ENCODE measurements at regions not wholly inside any gene's neighbourhood (a gene's known extent, or its start where the extent isn't known, plus 50 kb on each side); places are given as distances from the start of the nearest gene placed in this dataset.

- Histone ChIP-seq H3K4me3 (ENCODE audit: low read depth, low read length) (no peak overlapping the region), H3K36me3 (ENCODE audit: control insufficient read depth in 2 of 2, insufficient read depth in 1 of 2, low read length in 2 of 2) (no peaks in the 10 kb centered on the region), H3K4me1 (ENCODE audit: control insufficient read depth, insufficient read depth, low read length) (no peaks in the 10 kb centered on the region), H3K27ac (ENCODE audit: extremely low read depth, low read depth, low read length) (no peak overlapping the region), H3K9me3 (ENCODE audit: control insufficient read depth, insufficient read depth, low read depth, low read length) (no peaks in the 10 kb centered on the region)
- ChIA-PET CTCF (interaction anchor here (1.2 kb wide), 1 partner anchor 892 kb away, joined by 4 read pairs; no protein-coding TSS in a partner anchor), POLR2A (no interaction called here)
- TF ChIP-seq HOXA7 (CRISPR knock-in tag; IDR thresholded peaks at IDR 0.05; ENCODE audit: borderline replicate concordance), result no peak
- TF ChIP-seq, protein P1, sequence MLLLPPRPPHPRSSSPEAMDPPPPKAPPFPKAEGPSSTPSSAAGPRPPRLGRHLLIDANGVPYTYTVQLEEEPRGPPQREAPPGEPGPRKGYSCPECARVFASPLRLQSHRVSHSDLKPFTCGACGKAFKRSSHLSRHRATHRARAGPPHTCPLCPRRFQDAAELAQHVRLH (tag by site-specific recombination; IDR thresholded peaks at IDR 0.05), result no peak
- TF ChIP-seq ZNF362 (tag by site-specific recombination; IDR thresholded peaks at IDR 0.05), result no peak
- no peak for TF ChIP-seq ZNF513 (tag by site-specific recombination; IDR thresholded peaks at IDR 0.05)
- no peak for TF ChIP-seq ZSCAN23 (tag by site-specific recombination; IDR thresholded peaks at IDR 0.05)
- TF ChIP-seq, protein P2, sequence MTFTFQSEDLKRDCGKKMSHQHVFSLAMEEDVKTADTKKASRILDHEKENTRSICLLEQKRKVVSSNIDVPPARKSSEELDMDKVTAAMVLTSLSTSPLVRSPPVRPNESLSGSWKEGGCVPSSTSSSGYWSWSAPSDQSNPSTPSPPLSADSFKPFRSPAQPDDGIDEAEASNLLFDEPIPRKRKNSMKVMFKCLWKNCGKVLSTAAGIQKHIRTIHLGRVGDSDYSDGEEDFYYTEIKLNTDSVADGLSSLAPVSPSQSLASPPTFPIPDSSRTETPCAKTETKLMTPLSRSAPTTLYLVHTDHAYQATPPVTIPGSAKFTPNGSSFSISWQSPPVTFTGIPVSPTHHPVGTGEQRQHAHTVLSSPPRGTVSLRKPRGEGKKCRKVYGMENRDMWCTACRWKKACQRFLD (tag by site-specific recombination; IDR thresholded peaks at IDR 0.05), result no peak
- no peak for TF ChIP-seq ZNF140 (tag by site-specific recombination; IDR thresholded peaks at IDR 0.05)
- TF ChIP-seq ZNF398 (tag by site-specific recombination; IDR thresholded peaks at IDR 0.05), result no peak
These were observed 511.5 kb downstream of the NYAP2 start for GRCh38 chr2:225911019-225911418.

DNA sequence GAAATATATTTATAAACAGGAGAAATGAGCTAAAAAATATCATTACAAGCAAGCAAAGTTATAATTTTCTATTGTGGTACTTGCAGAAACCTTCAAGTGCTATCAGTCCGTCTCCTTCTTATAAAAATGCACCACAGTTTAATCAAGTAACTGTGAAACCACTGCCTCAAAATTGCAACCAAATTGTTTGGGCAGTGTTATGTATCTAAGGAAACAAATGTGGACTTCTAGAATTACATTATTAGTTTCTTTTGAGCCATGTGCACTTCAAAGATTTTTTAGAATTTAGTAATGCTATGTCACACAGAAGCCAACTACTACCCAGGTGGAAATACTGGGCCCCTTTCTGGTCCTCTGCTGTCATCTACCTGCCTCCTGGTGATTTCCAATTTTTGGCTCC lies 495.6 kb downstream of the NYAP2 start:
- CTCF ChIA-PET, result interaction anchor here (1.4 to 1.8 kb wide), 2 partner anchors 11 to 908 kb away, joined by 4 to 7 read pairs; no protein-coding TSS in a partner anchor
- H3K27ac ChIP-seq (ENCODE audit: extremely low read depth, low read depth, low read length), result no peak overlapping the region

DNA sequence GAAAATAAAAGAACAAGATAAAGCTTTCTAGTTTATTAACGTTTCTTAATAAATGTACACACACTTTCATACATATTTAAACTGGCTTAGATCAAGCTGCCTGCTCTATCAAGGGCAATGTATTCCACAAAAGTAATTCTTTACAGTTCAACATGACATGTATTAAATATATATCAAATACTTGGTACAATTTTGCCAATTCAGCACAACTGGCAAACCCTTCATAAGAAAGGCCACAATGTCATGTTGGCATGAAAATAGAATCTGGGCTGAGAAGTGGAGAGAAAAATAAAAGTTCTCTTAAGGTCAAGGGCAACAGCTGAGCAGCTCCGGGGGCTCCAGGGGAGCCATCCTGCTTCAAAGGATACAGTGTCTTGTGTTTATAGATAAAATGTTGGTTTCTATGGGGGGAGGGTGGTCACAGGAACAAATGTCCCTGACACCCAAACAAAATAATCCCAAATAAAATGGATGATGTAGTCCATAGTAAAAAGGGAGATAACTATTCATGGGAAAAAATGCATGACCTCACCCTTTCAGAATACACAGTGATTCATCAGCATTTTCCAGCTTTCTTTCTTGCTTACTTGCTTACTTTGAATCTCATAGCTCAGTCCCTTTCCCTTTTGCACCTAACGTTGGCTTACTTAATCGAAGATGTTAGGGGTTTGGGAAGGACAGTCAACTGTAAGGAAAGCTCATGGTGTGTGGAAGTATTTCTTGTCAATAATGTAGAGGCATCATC lies 494.9 kb downstream of the NYAP2 start:
- no peaks in the 10 kb centered on the region for H3K36me3 ChIP-seq (ENCODE audit: control insufficient read depth in 2 of 2, insufficient read depth in 1 of 2, low read length in 2 of 2)
- CTCF ChIA-PET, result interaction anchor here (1.4 to 1.8 kb wide), 2 partner anchors 11 to 908 kb away, joined by 4 to 7 read pairs; no protein-coding TSS in a partner anchor
- H3K4me1 ChIP-seq (ENCODE audit: control insufficient read depth, insufficient read depth, low read length), result no peaks in the 10 kb centered on the region
- POLR2A ChIA-PET, result no interaction called here
- no peak overlapping the region for H3K27ac ChIP-seq (ENCODE audit: extremely low read depth, low read depth, low read length)
- no peaks in the 10 kb centered on the region for H3K9me3 ChIP-seq (ENCODE audit: control insufficient read depth, insufficient read depth, low read depth, low read length)
- no peak overlapping the region for H3K4me3 ChIP-seq (ENCODE audit: low read depth, low read length)
- TF ChIP-seq, protein P3, sequence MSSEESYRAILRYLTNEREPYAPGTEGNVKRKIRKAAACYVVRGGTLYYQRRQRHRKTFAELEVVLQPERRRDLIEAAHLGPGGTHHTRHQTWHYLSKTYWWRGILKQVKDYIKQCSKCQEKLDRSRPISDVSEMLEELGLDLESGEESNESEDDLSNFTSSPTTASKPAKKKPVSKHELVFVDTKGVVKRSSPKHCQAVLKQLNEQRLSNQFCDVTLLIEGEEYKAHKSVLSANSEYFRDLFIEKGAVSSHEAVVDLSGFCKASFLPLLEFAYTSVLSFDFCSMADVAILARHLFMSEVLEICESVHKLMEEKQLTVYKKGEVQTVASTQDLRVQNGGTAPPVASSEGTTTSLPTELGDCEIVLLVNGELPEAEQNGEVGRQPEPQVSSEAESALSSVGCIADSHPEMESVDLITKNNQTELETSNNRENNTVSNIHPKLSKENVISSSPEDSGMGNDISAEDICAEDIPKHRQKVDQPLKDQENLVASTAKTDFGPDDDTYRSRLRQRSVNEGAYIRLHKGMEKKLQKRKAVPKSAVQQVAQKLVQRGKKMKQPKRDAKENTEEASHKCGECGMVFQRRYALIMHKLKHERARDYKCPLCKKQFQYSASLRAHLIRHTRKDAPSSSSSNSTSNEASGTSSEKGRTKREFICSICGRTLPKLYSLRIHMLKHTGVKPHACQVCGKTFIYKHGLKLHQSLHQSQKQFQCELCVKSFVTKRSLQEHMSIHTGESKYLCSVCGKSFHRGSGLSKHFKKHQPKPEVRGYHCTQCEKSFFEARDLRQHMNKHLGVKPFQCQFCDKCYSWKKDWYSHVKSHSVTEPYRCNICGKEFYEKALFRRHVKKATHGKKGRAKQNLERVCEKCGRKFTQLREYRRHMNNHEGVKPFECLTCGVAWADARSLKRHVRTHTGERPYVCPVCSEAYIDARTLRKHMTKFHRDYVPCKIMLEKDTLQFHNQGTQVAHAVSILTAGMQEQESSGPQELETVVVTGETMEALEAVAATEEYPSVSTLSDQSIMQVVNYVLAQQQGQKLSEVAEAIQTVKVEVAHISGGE (tag by site-specific recombination; conservative IDR thresholded peaks at IDR 0.05; ENCODE audit: low read depth), result no peak
- TF ChIP-seq, protein P4, sequence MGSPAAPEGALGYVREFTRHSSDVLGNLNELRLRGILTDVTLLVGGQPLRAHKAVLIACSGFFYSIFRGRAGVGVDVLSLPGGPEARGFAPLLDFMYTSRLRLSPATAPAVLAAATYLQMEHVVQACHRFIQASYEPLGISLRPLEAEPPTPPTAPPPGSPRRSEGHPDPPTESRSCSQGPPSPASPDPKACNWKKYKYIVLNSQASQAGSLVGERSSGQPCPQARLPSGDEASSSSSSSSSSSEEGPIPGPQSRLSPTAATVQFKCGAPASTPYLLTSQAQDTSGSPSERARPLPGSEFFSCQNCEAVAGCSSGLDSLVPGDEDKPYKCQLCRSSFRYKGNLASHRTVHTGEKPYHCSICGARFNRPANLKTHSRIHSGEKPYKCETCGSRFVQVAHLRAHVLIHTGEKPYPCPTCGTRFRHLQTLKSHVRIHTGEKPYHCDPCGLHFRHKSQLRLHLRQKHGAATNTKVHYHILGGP (tag by site-specific recombination; IDR thresholded peaks at IDR 0.05), result no peak
- TF ChIP-seq EGR2 (tag by site-specific recombination; IDR thresholded peaks at IDR 0.05; ENCODE audit: low read depth) (no peak), ZBTB7A (tag by site-specific recombination; IDR thresholded peaks at IDR 0.05; ENCODE audit: low read depth) (no peak), ZNF292 (tag by site-specific recombination; IDR thresholded peaks at IDR 0.05; ENCODE audit: borderline replicate concordance, low read depth) (no peak), ZNF2 (tag by site-specific recombination; IDR thresholded peaks at IDR 0.05) (no peak), ZBTB8A (tag by site-specific recombination; IDR thresholded peaks at IDR 0.05) (no peak), SALL2 (tag by site-specific recombination; IDR thresholded peaks at IDR 0.05; ENCODE audit: borderline replicate concordance) (no peak), ZNF394 (tag by site-specific recombination; IDR thresholded peaks at IDR 0.05; ENCODE audit: borderline replicate concordance) (no peak)

More for the DNA sequence above, 495.6 kb downstream of the NYAP2 start:
- H3K4me3 ChIP-seq (ENCODE audit: low read depth, low read length), result no peak overlapping the region
- POLR2A ChIA-PET, result no interaction called here
- H3K9me3 ChIP-seq (ENCODE audit: control insufficient read depth, insufficient read depth, low read depth, low read length), result no peaks in the 10 kb centered on the region
- no peaks in the 10 kb centered on the region for H3K36me3 ChIP-seq (ENCODE audit: control insufficient read depth in 2 of 2, insufficient read depth in 1 of 2, low read length in 2 of 2)
- H3K4me1 ChIP-seq (ENCODE audit: control insufficient read depth, insufficient read depth, low read length), result no peaks in the 10 kb centered on the region
- no peak for TF ChIP-seq ZFP69B (tag by site-specific recombination; IDR thresholded peaks at IDR 0.05)
- TF ChIP-seq ZNF366 (tag by site-specific recombination; conservative IDR thresholded peaks at IDR 0.05), result no peak
- TF ChIP-seq ZNF707 (tag by site-specific recombination; IDR thresholded peaks at IDR 0.05), result no peak
- TF ChIP-seq ZNF214 (tag by site-specific recombination; IDR thresholded peaks at IDR 0.05; ENCODE audit: borderline replicate concordance), result no peak
- TF ChIP-seq ZNF155 (tag by site-specific recombination; IDR thresholded peaks at IDR 0.05), result no peak
